Neural crest cell (in vitro differentiated cells): ENCODE measurements at regions not wholly inside any gene's neighbourhood (a gene's known extent, or its start where the extent isn't known, plus 50 kb on each side); places are given as distances from the start of the nearest gene placed in this dataset.

Source experiments
- DNase-seq: peaks from one replicate; pipeline ENCODE4 v3.0.0; 2021; ENCODE audit warnings: low read depth, mixed read lengths, low spot score
- H3K27ac Mint-ChIP-seq: one replicate; pipeline ENCODE4 v1.8.0; 2021; ENCODE audit warnings: mild to moderate bottlenecking, mixed read lengths; ENCODE audit not compliant: unreplicated experiment
- H3K27me3 Mint-ChIP-seq: 2 replicates; pipeline ENCODE4 v1.8.0; 2021; ENCODE audit warnings: low read depth, mild to moderate bottlenecking, mixed read lengths
- H3K36me3 Mint-ChIP-seq: 2 replicates; pipeline ENCODE4 v1.8.0; 2021; ENCODE audit warnings: low read depth, mild to moderate bottlenecking, mixed read lengths
- H3K4me1 Mint-ChIP-seq: 2 replicates; pipeline ENCODE4 v1.8.0; 2021; ENCODE audit warnings: mixed read lengths
- H3K4me3 Mint-ChIP-seq: one replicate; pipeline ENCODE4 v1.8.0; 2021; ENCODE audit warnings: mild to moderate bottlenecking, mixed read lengths
- H3K9me3 Mint-ChIP-seq: 2 replicates; pipeline ENCODE4 v1.8.0; 2021; ENCODE audit warnings: mixed read lengths
- CTCF ChIP-seq: fragments of 200-600 bp; sonication (generic); conservative IDR thresholded peaks from 2 replicates; pipeline ENCODE4 v1.5.0; 2021; ENCODE audit warnings: antibody characterized with exemption, mild to moderate bottlenecking

- no peaks in the 10 kb centered on the region for H3K36me3 Mint-ChIP-seq
- no peak overlapping the region for H3K27ac Mint-ChIP-seq
- no peak for DNase-seq
- H3K27me3 Mint-ChIP-seq = no peaks in the 10 kb centered on the region
- H3K4me3 Mint-ChIP-seq = no peak overlapping the region
- no peak for TF ChIP-seq CTCF
- no peaks in the 10 kb centered on the region for H3K9me3 Mint-ChIP-seq
- H3K4me1 Mint-ChIP-seq = no peaks in the 10 kb centered on the region
Observed at GRCh38 chr13:84491952-84492351, 609.7 kb upstream of the SLITRK1 start.

- H3K36me3 Mint-ChIP-seq = no peaks in the 10 kb centered on the region
- no peaks in the 10 kb centered on the region for H3K27me3 Mint-ChIP-seq
Observed at GRCh38 chr13:84487752-84488151, 605.5 kb upstream of the SLITRK1 start.

GRCh38 chr13:84481958-84482357 is 599.7 kb upstream of the SLITRK1 start:
- no peak for TF ChIP-seq CTCF
- Mint-ChIP-seq H3K9me3 (no peaks in the 10 kb centered on the region), H3K4me3 (no peak overlapping the region), H3K4me1 (no peaks in the 10 kb centered on the region), H3K27me3 (no peaks in the 10 kb centered on the region), H3K27ac (no peak overlapping the region), H3K36me3 (no peaks in the 10 kb centered on the region)
- no peak for DNase-seq

More at GRCh38 chr13:84487752-84488151, 605.5 kb upstream of the SLITRK1 start:
- Mint-ChIP-seq H3K27ac (no peak overlapping the region), H3K9me3 (no peaks in the 10 kb centered on the region), H3K4me1 (no peaks in the 10 kb centered on the region), H3K4me3 (no peak overlapping the region)
- no peak for DNase-seq
- no peak for TF ChIP-seq CTCF

GRCh38 chr13:84479656-84480055 is 597.4 kb upstream of the SLITRK1 start:
- Mint-ChIP-seq H3K4me3 (no peak overlapping the region), H3K4me1 (no peaks in the 10 kb centered on the region), H3K9me3 (peaks cover 7% of the 10 kb centered on the region), H3K27ac (no peak overlapping the region), H3K36me3 (peaks cover 6% of the 10 kb centered on the region), H3K27me3 (no peaks in the 10 kb centered on the region)
- TF ChIP-seq CTCF = no peak
- DNase-seq = no peak

GRCh38 chr13:84470528-84470927 is 588.3 kb upstream of the SLITRK1 start:
- Mint-ChIP-seq H3K36me3 (peaks cover 6% of the 10 kb centered on the region), H3K27me3 (no peaks in the 10 kb centered on the region), H3K4me1 (no peaks in the 10 kb centered on the region), H3K4me3 (no peak overlapping the region), H3K9me3 (peaks cover 10% of the 10 kb centered on the region), H3K27ac (no peak overlapping the region)
- no peak for TF ChIP-seq CTCF
- DNase-seq = no peak

GRCh38 chr13:84466461-84466860 is 584.2 kb upstream of the SLITRK1 start:
- Mint-ChIP-seq H3K27me3 (no peaks in the 10 kb centered on the region), H3K9me3 (peaks cover 12% of the 10 kb centered on the region), H3K36me3 (no peaks in the 10 kb centered on the region), H3K4me1 (no peaks in the 10 kb centered on the region), H3K27ac (no peak overlapping the region), H3K4me3 (no peak overlapping the region)
- no peak for DNase-seq
- TF ChIP-seq CTCF = no peak
